ENCODE measurements at regions not wholly inside any gene's neighbourhood (a gene's known extent, or its start where the extent isn't known, plus 50 kb on each side); places are given as distances from the start of the nearest gene placed in this dataset.

- TF ChIP-seq CTCF (IDR thresholded peaks at IDR 0.05; ENCODE audit: control extremely low read depth in 1 of 3, insufficient read depth in 1 of 3, low read depth in 1 of 3, low read length in 3 of 3) (no peak), ATF2 (IDR thresholded peaks at IDR 0.05; ENCODE audit: low read length) (no peak), RXRA (IDR thresholded peaks at IDR 0.05; ENCODE audit: insufficient read depth, low read depth, low read length) (no peak), EP300 (IDR thresholded peaks at IDR 0.05; ENCODE audit: borderline replicate concordance in 1 of 2, low read depth in 2 of 2, low read length in 2 of 2) (no peak), RNF2 (IDR thresholded peaks at IDR 0.05; ENCODE audit: borderline replicate concordance, low read depth, low read length, missing control alignments, poor library complexity, severe bottlenecking) (no peak), PHF8 (conservative IDR thresholded peaks at IDR 0.05; ENCODE audit: low read depth, low read length) (no peak), BCL11A (IDR thresholded peaks at IDR 0.05; ENCODE audit: low read depth in 2 of 2, low read length in 2 of 2) (no peak)
These were observed 147.9 kb downstream of the PTGER3 start (continued) for GRCh38 chr1:70899735-70900134.
